ENCODE measurements at regions not wholly inside any gene's neighbourhood (a gene's known extent, or its start where the extent isn't known, plus 50 kb on each side); places are given as distances from the start of the nearest gene placed in this dataset.

DNA sequence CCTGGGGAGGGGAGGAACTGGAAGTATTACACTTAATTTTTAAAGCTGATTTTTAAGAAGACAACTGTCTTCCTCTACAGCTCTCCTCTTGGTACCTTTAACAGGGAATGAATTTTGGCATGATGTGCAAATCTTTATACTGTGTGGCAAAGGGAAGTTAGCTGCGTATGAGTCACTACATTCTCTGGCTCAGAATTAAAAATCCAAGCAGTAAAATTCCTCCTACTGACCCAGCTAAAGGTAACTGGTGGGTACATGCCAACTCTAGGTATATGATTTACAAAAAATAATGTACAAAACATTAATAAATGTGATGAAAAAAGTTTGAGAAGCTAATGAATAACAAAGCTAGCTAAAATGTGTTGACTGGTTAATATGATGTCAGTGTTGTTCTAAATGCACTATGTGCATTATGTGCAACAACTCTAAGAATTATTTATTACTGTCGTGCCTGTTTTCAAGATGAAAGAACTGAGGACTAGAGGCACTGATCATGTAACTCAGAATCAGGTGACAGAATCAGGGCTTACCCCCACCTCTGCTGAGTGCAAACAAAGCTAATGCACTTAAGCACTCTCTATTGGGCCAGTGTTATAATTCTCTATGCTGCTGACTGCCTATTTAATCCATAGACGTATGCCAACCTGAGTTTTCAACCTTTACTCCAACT is 194.7 kb upstream of the CADPS start:
- TF ChIP-seq CTCF (conservative IDR thresholded peaks at IDR 0.05; ENCODE audit: low read depth, low read length) (no peak), EZH2 (IDR thresholded peaks at IDR 0.05; ENCODE audit: low read length, unreplicated experiment) (no peak)

All from PC-3 (cell line).